ENCODE measurements at regions not wholly inside any gene's neighbourhood (a gene's known extent, or its start where the extent isn't known, plus 50 kb on each side); places are given as distances from the start of the nearest gene placed in this dataset.

- no peaks in the 10 kb centered on the region for H3K23me2 ChIP-seq (ENCODE audit: low read depth, low read length)
- WGBS, 2 experiments (ENCODE audit: extremely low coverage in 1 of 2, insufficient coverage in 1 of 2, insufficient read length in 1 of 2, insufficient replicate concordance in 2 of 2, low coverage in 1 of 2, low lambda C conversion rate in 2 of 2, missing lambda C conversion rate in 1 of 2) = 79% methylated on average over 4 of the region's 4 CpGs; no CpG with 5 or more reads in 1 of the 2 experiments
- DNase-seq (ENCODE audit: low read depth in 1 of 2, low spot score in 2 of 2) = no peak
These were observed 787.0 kb upstream of the TBX3 start for GRCh38 chr12:115470977-115471376.

More at GRCh38 chr12:115470977-115471376, 787.0 kb upstream of the TBX3 start:
- Histone ChIP-seq H3K36me3 (ENCODE audit: control insufficient read depth in 2 of 4, insufficient read depth in 4 of 4, low read length in 3 of 4) (no peaks in the 10 kb centered on the region), H2AFZ (ENCODE audit: low read length) (no peak overlapping the region), H2BK120ac (replicated peaks; ENCODE audit: low read depth, low read length) (no peak overlapping the region), H3K79me2 (ENCODE audit: control insufficient read depth in 1 of 2, insufficient read depth in 2 of 2, low read length in 2 of 2) (no peaks in the 10 kb centered on the region), H2BK15ac (ENCODE audit: low read length) (no peak overlapping the region), H2AK5ac (ENCODE audit: low read depth, low read length) (no peak overlapping the region), H3K23ac (ENCODE audit: insufficient read length) (no peak overlapping the region), H4K5ac (ENCODE audit: insufficient read length, low read depth, low read length) (no peak overlapping the region), H4K20me1 (replicated peaks in 1 of 2; ENCODE audit: control insufficient read depth in 1 of 2, insufficient read depth in 2 of 2, low read length in 2 of 2) (no peaks in the 10 kb centered on the region), H3K27ac (ENCODE audit: low read depth, low read length) (no peak overlapping the region), H3K4me3 (ENCODE audit: extremely low read depth in 1 of 4, insufficient read depth in 2 of 4, low read depth in 3 of 4, low read length in 4 of 4) (no peak overlapping the region), H2BK5ac (ENCODE audit: low read depth, low read length) (no peak overlapping the region), H4K91ac (replicated peaks; ENCODE audit: insufficient read length, low read length) (no peak overlapping the region), H3K79me1 (ENCODE audit: low read depth, low read length) (no peaks in the 10 kb centered on the region), H3K18ac (ENCODE audit: extremely low read depth, low read length) (no peak overlapping the region), H3K9me3 (ENCODE audit: insufficient read depth in 2 of 2, low read depth in 1 of 2, low read length in 1 of 2) (no peaks in the 10 kb centered on the region), H2BK12ac (ENCODE audit: low read depth, low read length) (no peak overlapping the region), H2BK20ac (ENCODE audit: low read length) (no peak overlapping the region), H3K4me2 (ENCODE audit: insufficient read depth in 1 of 2, low read depth in 2 of 2, low read length in 2 of 2) (no peak overlapping the region), H3K56ac (replicated peaks; ENCODE audit: insufficient read length, low read depth, low read length) (no peak overlapping the region), H3K14ac (ENCODE audit: insufficient read length) (no peak overlapping the region), H3K4me1 (replicated peaks in 1 of 4; ENCODE audit: control insufficient read depth in 3 of 4, insufficient read depth in 4 of 4, low read length in 3 of 4) (no peaks in the 10 kb centered on the region), H4K8ac (ENCODE audit: extremely low read depth, insufficient read depth, low read length) (no peak overlapping the region), H3K9ac (replicated peaks in 1 of 4; ENCODE audit: extremely low read depth in 1 of 4, low read depth in 3 of 4, low read length in 3 of 4) (no peak overlapping the region), H3K4ac (replicated peaks; ENCODE audit: insufficient read length, low read depth, low read length) (no peak overlapping the region), H3K27me3 (replicated peaks in 1 of 4; ENCODE audit: control insufficient read depth in 3 of 4, extremely low read depth in 1 of 4, insufficient read depth in 3 of 4, low read length in 3 of 4) (no peaks in the 10 kb centered on the region)
- ChIA-PET POLR2A (ENCODE audit: partially characterized antibody) (no interaction called here), CTCF (ENCODE audit: partially characterized antibody) (interaction anchor here (0.8 kb wide), 1 partner anchor 15 kb away, joined by 3 read pairs; no protein-coding TSS in a partner anchor)
- no peak for FAIRE-seq
- TF ChIP-seq KDM1A (IDR thresholded peaks at IDR 0.05; ENCODE audit: borderline replicate concordance, low read length) (no peak), KDM4A (IDR thresholded peaks at IDR 0.05; ENCODE audit: low read depth, low read length, severe bottlenecking) (no peak), CTCF (IDR thresholded peaks at IDR 0.05; ENCODE audit: control extremely low read depth in 1 of 3, insufficient read depth in 1 of 3, low read depth in 1 of 3, low read length in 3 of 3) (peak in 2 of 3 experiments; percentile 37 to 68; a peak in 3 of 4 replicates), RAD21 (IDR thresholded peaks at IDR 0.05 in 1 of 2, conservative IDR thresholded peaks at IDR 0.05 in 1 of 2; ENCODE audit: low read depth in 2 of 2, low read length in 2 of 2) (peak; percentile 38 to 55), TCF12 (IDR thresholded peaks at IDR 0.05; ENCODE audit: low read depth, low read length) (no peak), SIN3A (conservative IDR thresholded peaks at IDR 0.05 in 1 of 2, IDR thresholded peaks at IDR 0.05 in 1 of 2; ENCODE audit: low read depth in 1 of 2, low read length in 2 of 2) (no peak)

Data from H1 (cell line).